ENCODE measurements at regions not wholly inside any gene's neighbourhood (a gene's known extent, or its start where the extent isn't known, plus 50 kb on each side); places are given as distances from the start of the nearest gene placed in this dataset.
"Not testable (repeated sequence)": the region's sequence is repeated elsewhere in the genome, so short reads cannot be mapped to it uniquely, and the experiment has no call there.

DNA sequence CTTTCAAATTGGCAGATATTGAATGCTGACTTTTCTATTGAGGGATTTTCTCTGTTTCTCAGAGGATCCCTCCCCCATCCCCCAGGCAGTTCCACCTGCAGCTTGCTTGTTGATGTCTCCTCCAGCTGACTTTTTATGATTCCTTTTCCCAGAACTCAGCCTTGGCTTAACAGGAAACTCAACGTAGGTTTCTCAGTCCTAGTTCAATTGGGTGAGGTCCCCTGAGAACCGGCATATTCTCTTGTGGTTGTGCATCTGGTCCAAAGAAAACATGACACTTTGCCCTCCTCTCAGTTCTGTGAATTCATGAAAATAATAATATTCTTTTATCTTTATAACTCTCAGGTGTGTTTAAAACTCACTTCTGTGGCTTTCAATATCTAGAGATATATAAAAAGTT, 1222.1 kb downstream of the OTOL1 start:
- DNase-seq (ENCODE audit: low read depth) = no peak
- TF ChIP-seq, protein P1, sequence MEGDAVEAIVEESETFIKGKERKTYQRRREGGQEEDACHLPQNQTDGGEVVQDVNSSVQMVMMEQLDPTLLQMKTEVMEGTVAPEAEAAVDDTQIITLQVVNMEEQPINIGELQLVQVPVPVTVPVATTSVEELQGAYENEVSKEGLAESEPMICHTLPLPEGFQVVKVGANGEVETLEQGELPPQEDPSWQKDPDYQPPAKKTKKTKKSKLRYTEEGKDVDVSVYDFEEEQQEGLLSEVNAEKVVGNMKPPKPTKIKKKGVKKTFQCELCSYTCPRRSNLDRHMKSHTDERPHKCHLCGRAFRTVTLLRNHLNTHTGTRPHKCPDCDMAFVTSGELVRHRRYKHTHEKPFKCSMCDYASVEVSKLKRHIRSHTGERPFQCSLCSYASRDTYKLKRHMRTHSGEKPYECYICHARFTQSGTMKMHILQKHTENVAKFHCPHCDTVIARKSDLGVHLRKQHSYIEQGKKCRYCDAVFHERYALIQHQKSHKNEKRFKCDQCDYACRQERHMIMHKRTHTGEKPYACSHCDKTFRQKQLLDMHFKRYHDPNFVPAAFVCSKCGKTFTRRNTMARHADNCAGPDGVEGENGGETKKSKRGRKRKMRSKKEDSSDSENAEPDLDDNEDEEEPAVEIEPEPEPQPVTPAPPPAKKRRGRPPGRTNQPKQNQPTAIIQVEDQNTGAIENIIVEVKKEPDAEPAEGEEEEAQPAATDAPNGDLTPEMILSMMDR (IDR thresholded peaks at IDR 0.05; ENCODE audit: insufficient read depth, low read depth, low read length) = no peak

DNA sequence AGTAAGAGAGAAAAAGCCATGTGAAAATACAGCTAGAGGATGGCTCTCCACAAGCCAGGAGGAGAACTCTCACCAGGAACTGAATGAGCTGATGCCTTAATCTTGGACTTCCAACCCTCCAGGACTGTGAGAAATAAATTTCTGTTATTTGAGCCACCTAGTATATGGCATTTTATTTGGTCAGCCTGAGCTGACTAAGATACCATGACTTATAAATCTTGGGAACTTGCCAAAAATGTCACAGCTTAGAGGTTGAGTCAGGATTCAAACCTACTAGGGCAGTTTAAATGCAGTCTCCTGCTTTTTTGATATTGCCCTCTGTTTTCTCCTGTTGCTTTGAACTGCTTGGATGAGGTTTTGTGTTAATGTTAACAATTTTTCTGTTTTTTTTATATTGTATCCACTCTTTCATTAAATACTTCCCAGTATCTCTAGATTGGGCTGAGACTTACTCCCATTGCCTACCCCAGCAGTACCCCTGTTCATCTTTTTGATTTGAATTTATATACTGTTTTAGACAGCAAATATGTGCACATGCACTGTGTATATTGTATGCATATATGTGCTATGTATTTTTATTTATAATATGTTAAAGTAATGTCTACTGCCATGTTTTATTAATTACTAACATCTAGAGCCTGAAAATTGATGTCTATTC, 1223.2 kb downstream of the OTOL1 start:
- no peak overlapping the region for H3K4me3 ChIP-seq (ENCODE audit: low read depth, low read length)
- TF ChIP-seq, protein P1 (IDR thresholded peaks at IDR 0.05; ENCODE audit: insufficient read depth, low read depth, low read length) = no peak
- peak; percentile 80 for DNase-seq (ENCODE audit: low read depth)

More for the DNA sequence above, 1222.1 kb downstream of the OTOL1 start:
- H3K4me3 ChIP-seq (ENCODE audit: low read depth, low read length) = no peak overlapping the region

DNA sequence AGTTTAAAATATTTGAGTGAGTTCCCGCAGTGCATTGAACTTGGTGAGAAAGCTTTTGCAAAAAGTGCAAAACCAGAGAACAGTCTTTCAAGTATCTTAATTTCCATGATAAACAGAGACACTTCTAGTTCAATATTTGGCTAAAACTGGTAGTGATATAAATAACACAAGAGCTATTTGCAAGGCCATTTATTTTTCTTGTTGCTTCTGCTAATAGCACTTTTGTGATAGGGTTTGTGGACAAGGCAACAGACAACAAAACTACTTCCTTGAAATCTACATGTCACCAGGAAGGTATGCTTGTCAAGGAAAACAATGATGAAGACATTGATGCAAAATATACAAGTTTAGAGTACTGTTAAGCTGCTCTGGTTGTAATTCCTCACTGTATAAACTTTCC, 1225.1 kb downstream of the OTOL1 start:
- DNase-seq (ENCODE audit: low read depth) = no peak
- H3K4me3 ChIP-seq (ENCODE audit: low read depth, low read length) = no peak overlapping the region
- TF ChIP-seq, protein P1 (IDR thresholded peaks at IDR 0.05; ENCODE audit: insufficient read depth, low read depth, low read length) = no peak

DNA sequence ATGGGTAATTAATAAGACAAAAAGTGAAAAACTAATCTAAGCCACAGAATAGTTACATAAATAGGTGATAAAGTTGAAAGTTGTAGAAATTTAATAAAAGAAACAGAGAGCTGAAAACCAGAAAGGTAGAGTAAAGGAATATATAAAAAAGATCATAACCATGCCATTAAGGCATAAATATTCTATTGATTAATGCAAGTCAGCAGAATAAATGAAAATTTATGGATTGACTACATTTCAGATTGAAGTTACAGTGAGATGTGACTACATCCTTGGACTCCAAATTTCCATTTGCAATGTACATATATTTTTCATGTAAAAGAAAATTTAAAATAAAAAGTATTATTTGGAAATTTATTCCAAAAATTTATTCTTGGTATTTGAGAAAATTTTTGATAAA, 1225.7 kb downstream of the OTOL1 start:
- H3K4me3 ChIP-seq (ENCODE audit: low read depth, low read length) = no peak overlapping the region
- DNase-seq (ENCODE audit: low read depth) = no peak
- TF ChIP-seq, protein P1 (IDR thresholded peaks at IDR 0.05; ENCODE audit: insufficient read depth, low read depth, low read length) = no peak

DNA sequence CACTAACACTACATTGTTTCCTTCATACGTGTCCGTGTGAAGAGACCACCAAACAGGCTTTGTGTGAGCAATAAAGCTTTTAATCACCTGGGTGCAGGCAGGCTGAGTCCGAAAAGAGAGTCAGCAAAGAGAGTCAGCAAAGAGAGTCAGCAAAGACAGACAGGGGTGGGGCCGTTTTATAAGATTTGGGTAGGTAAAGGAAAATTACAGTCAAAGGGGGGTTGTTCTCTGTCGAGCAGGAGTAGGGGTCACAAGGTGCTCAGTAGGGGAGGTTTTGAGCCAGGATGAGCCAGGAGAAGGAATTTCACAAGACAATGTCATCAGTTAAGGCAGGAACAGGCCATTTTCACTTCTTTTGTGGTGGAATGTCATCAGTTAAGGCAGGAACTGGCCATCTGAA, 1226.2 kb downstream of the OTOL1 start:
- H3K4me3 ChIP-seq (ENCODE audit: low read depth, low read length); DNase-seq (ENCODE audit: low read depth): not testable (repeated sequence)

DNA sequence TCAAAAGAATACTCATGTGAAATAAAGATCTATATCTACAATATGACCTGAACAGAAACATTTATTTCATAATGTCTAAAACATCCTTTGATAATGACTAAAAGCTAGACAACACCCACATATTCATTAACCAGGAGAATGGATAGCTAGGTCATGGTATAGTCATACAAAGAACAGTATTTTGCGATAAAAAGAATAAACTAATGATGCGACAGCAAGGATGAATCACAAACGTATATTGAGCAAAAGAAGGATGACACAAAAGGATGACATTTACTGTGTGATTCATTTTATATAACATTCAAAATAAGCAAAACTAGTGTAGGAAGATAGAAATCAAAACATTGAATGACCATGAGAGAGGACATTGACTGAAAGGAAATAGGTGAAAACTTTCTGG, 1233.1 kb downstream of the OTOL1 start:
- DNase-seq (ENCODE audit: low read depth) = no peak
- no peak overlapping the region for H3K4me3 ChIP-seq (ENCODE audit: low read depth, low read length)
- TF ChIP-seq, protein P1 (IDR thresholded peaks at IDR 0.05; ENCODE audit: insufficient read depth, low read depth, low read length) = no peak

DNA sequence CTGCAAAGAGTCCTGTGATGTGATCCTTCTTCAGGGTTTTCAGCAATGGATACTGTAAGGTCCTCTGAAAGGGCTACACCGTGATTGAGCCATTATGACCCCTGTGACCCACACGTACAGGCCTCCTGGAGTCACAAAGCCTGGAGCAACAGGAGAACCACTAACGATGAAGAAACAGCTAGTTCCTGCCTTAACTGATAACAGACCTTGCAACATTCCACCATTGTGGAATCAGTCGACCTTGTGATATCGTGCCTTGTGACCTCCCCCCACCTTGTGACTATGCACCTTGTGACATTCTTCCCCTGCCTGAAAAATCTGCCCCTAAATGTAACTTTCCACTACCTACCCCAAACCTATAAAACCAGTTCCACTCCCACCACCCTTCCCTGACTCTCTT, 1235.4 kb downstream of the OTOL1 start:
- DNase-seq (ENCODE audit: low read depth); H3K4me3 ChIP-seq (ENCODE audit: low read depth, low read length): not testable (repeated sequence)

DNA sequence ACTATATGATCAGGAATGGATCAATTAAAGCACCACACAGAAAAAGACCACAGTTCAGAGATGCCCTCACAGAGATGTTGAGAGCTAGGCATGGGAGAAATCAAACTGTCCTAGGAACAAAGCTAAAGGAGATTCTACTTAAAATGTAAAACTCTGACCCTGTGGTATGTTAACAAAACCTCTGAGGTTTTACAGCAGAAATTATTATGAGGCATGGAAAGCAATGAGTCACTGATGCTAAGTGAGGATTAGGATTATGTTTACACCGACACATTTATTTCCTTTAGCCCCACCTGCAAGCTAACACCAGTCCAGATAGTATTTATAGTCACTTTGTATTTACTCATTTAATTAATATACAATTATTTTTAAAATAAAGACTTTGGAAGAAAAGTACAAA, 1242.2 kb downstream of the OTOL1 start:
- peak; percentile 66 for DNase-seq (ENCODE audit: low read depth)
- TF ChIP-seq, protein P1 (IDR thresholded peaks at IDR 0.05; ENCODE audit: insufficient read depth, low read depth, low read length) = no peak
- no peak overlapping the region for H3K4me3 ChIP-seq (ENCODE audit: low read depth, low read length)
